GM23248 (cell line): ENCODE measurements at regions not wholly inside any gene's neighbourhood (a gene's known extent, or its start where the extent isn't known, plus 50 kb on each side); places are given as distances from the start of the nearest gene placed in this dataset.

Source experiments
- EZH2 ChIP-seq: fragments of 200-600 bp; sonication (generic); IDR thresholded peaks from 2 replicates; pipeline ENCODE4 v1.6.1; 2018; ENCODE audit warnings: antibody characterized with exemption, mild to moderate bottlenecking; ENCODE audit not compliant: insufficient read depth, poor library complexity, severe bottlenecking
- EZH2phosphoT487 ChIP-seq: fragments of 200-600 bp; sonication (generic); IDR thresholded peaks from 2 replicates; pipeline ENCODE4 v1.6.1; 2018; ENCODE audit warnings: antibody characterized with exemption, moderate library complexity, mild to moderate bottlenecking, low read depth; ENCODE audit not compliant: insufficient read depth

DNA sequence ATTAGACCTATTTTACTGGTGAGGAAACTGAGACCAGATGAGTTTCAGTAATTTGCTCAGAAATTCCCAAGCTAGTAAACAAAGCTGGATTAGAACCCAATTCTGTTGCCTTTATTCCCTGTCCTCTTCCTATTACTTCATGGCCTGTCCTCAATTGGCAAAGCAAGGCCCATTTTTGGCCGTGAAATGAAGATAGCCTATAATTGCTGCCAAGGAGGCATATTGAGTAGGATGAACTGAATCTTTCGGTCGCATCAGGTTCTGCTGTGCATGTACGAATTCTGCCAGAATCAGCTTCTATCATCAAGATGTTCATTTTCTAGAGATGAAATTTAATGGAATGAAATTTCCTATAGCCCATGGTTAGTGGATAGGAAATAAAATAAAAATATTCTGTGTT is 1485.2 kb upstream of the PIK3C3 start:
- TF ChIP-seq EZH2 (no peak), EZH2phosphoT487 (no peak)
